ENCODE measurements at regions not wholly inside any gene's neighbourhood (a gene's known extent, or its start where the extent isn't known, plus 50 kb on each side); places are given as distances from the start of the nearest gene placed in this dataset.

- Histone ChIP-seq H3K27ac (ENCODE audit: low read length) (no peak overlapping the region), H3K9me2 (ENCODE audit: insufficient read depth, low read length) (no peaks in the 10 kb centered on the region), H4K20me1 (ENCODE audit: insufficient read depth) (no peaks in the 10 kb centered on the region), H3K4me3 (ENCODE audit: low read length) (no peak overlapping the region), H3K9me3 (ENCODE audit: low read length) (no peaks in the 10 kb centered on the region), H2AFZ (ENCODE audit: low read depth, low read length) (no peak overlapping the region), H3K27me3 (ENCODE audit: insufficient read depth, low read depth, low read length) (no peaks in the 10 kb centered on the region), H3K4me2 (ENCODE audit: low read length) (no peak overlapping the region), H3K79me2 (replicated peaks; ENCODE audit: insufficient read depth, low read length) (no peaks in the 10 kb centered on the region), H3F3A (ENCODE audit: insufficient read depth, low read length, poor library complexity, severe bottlenecking) (no peaks in the 10 kb centered on the region), H3K36me3 (ENCODE audit: insufficient read depth, low read length) (no peaks in the 10 kb centered on the region), H3K9ac (ENCODE audit: low read length) (no peak overlapping the region)
- TF ChIP-seq TAF1 (IDR thresholded peaks at IDR 0.05; ENCODE audit: low read depth): no peak
- no peak for TF ChIP-seq EZH2 (IDR thresholded peaks at IDR 0.05; ENCODE audit: borderline replicate concordance, insufficient read depth, low read length, poor library complexity, severe bottlenecking)
- TF ChIP-seq CTCF (IDR thresholded peaks at IDR 0.05; ENCODE audit: poor library complexity, severe bottlenecking): no peak
- TF ChIP-seq POLR2AphosphoS5 (IDR thresholded peaks at IDR 0.05): no peak
- TF ChIP-seq SMC3 (conservative IDR thresholded peaks at IDR 0.05; ENCODE audit: poor library complexity): no peak
- TF ChIP-seq EP300 (conservative IDR thresholded peaks at IDR 0.05; ENCODE audit: poor library complexity, severe bottlenecking): no peak
- TF ChIP-seq REST (IDR thresholded peaks at IDR 0.05; ENCODE audit: borderline replicate concordance): no peak
- no peak for TF ChIP-seq RAD21 (conservative IDR thresholded peaks at IDR 0.05)
- no peak for TF ChIP-seq MXI1 (conservative IDR thresholded peaks at IDR 0.05; ENCODE audit: poor library complexity, severe bottlenecking)
These were observed 112.4 kb downstream of the TENT5A start for GRCh38 chr6:81640126-81640525.

GRCh38 chr6:81638366-81638765 is 114.1 kb downstream of the TENT5A start:
- no peaks in the 10 kb centered on the region for H3K9me2 ChIP-seq (ENCODE audit: insufficient read depth, low read length)
- H4K20me1 ChIP-seq (ENCODE audit: insufficient read depth): no peaks in the 10 kb centered on the region
- TF ChIP-seq EZH2 (IDR thresholded peaks at IDR 0.05; ENCODE audit: borderline replicate concordance, insufficient read depth, low read length, poor library complexity, severe bottlenecking) (no peak), POLR2AphosphoS5 (IDR thresholded peaks at IDR 0.05) (no peak), SMC3 (conservative IDR thresholded peaks at IDR 0.05; ENCODE audit: poor library complexity) (no peak), MXI1 (conservative IDR thresholded peaks at IDR 0.05; ENCODE audit: poor library complexity, severe bottlenecking) (no peak), RAD21 (conservative IDR thresholded peaks at IDR 0.05) (no peak), CTCF (IDR thresholded peaks at IDR 0.05; ENCODE audit: poor library complexity, severe bottlenecking) (no peak)
- no peak overlapping the region for H3K4me2 ChIP-seq (ENCODE audit: low read length)
- no peaks in the 10 kb centered on the region for H3K36me3 ChIP-seq (ENCODE audit: insufficient read depth, low read length)
- H3K27me3 ChIP-seq (ENCODE audit: insufficient read depth, low read depth, low read length): no peaks in the 10 kb centered on the region
- no peak overlapping the region for H3K4me3 ChIP-seq (ENCODE audit: low read length)
- no peaks in the 10 kb centered on the region for H3F3A ChIP-seq (ENCODE audit: insufficient read depth, low read length, poor library complexity, severe bottlenecking)
- H3K27ac ChIP-seq (ENCODE audit: low read length): no peak overlapping the region
- no peak overlapping the region for H3K9ac ChIP-seq (ENCODE audit: low read length)
- H2AFZ ChIP-seq (ENCODE audit: low read depth, low read length): no peak overlapping the region
- H3K9me3 ChIP-seq (ENCODE audit: low read length): no peaks in the 10 kb centered on the region
- no peaks in the 10 kb centered on the region for H3K79me2 ChIP-seq (replicated peaks; ENCODE audit: insufficient read depth, low read length)
